ENCODE measurements at regions not wholly inside any gene's neighbourhood (a gene's known extent, or its start where the extent isn't known, plus 50 kb on each side); places are given as distances from the start of the nearest gene placed in this dataset.

DNA sequence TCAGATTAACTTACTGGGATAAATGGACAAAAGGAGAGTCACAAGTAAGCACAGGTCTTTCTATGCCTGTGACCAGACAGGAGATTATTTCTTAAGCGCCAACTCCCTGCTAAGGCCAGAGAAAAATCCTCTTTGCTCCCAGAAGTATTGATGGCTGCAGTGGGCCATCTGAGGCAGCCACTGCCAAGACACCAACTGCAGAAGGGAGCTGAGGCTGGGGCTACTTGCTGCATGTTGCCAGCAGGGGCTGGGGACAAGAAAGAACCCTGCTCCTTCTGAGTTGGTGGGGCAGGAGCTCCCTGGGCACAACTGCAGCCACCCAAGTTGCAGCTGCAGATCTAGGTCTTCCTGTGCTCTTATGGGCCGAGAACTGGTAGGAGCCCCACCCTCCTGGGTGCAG lies 1075.3 kb downstream of the PCDH18 start:
- no peaks in the 10 kb centered on the region for H3K9me3 ChIP-seq
- H3K27ac ChIP-seq: no peak overlapping the region
- DNase-seq (no peak), ATAC-seq (no peak)
- WGBS (ENCODE audit: insufficient coverage, low coverage, low lambda C conversion rate, missing lambda C conversion rate): no CpG with 5 or more reads among the region's 2 CpGs
- no peak for TF ChIP-seq POLR2A (IDR thresholded peaks at IDR 0.05)
- intact Hi-C loops (cut with DNase I): no loop called here
- H3K4me3 ChIP-seq: no peak overlapping the region
- no peaks in the 10 kb centered on the region for H3K27me3 ChIP-seq
- no peaks in the 10 kb centered on the region for H3K36me3 ChIP-seq
- no peaks in the 10 kb centered on the region for H3K4me1 ChIP-seq

DNA sequence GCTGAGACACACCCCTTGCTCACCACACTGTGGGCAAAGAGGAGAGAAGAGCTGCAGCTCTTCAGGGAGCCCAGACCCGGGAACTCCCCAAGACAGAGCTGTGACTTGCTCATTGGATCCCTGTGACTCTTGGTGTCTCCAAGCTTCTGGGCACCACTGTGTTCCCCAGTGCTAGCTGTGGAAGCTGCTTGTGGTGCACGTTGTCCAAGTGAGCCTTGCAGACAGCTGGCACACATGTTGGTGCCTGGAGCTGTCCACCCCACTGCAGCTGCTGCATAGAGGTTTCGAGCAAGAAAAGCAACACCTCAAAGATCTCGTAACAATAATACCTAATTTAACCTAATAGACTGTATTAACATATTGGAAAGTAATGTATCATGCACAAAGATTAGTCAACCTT lies 1089.3 kb downstream of the PCDH18 start:
- WGBS (ENCODE audit: insufficient coverage, low coverage, low lambda C conversion rate, missing lambda C conversion rate): 49% methylated on average over 2 of the region's 4 CpGs
- TF ChIP-seq POLR2A (IDR thresholded peaks at IDR 0.05): no peak
- no peak for TF ChIP-seq CTCF (IDR thresholded peaks at IDR 0.05)
- no peaks in the 10 kb centered on the region for H3K9me3 ChIP-seq
- intact Hi-C loops (cut with DNase I): no loop called here
- H3K27me3 ChIP-seq: no peaks in the 10 kb centered on the region
- ATAC-seq (peak in 1 of 4 donors; percentile 16), DNase-seq (no peak)
- no peaks in the 10 kb centered on the region for H3K4me1 ChIP-seq
- H3K36me3 ChIP-seq: no peaks in the 10 kb centered on the region
- H3K4me3 ChIP-seq: no peak overlapping the region
- no peak overlapping the region for H3K27ac ChIP-seq

DNA sequence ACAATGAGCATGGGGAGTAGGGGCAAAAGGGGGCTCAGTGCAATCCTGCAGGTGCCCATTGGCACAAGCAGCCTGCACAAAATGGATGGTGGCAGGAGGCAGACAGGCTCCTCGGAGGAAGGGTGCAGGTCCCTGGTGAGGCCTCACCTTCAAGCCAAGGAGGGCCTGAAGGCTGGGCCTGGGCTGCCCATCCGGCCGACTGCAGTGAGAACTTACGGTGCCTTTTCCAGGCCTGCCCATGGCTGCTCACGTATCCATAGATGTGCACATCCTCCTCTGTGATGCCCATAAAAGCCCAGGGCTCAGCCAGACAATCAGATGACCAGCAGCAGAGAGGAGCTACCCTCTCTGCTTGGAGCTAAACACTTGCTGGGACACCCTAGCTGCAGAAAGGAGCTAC lies 1089.8 kb downstream of the PCDH18 start:
- no peak overlapping the region for H3K27ac ChIP-seq
- H3K27me3 ChIP-seq: no peaks in the 10 kb centered on the region
- TF ChIP-seq CTCF (IDR thresholded peaks at IDR 0.05) (no peak), POLR2A (IDR thresholded peaks at IDR 0.05) (no peak)
- H3K36me3 ChIP-seq: no peaks in the 10 kb centered on the region
- DNase-seq (no peak), ATAC-seq (peak in 1 of 4 donors; percentile 40)
- H3K4me3 ChIP-seq: no peak overlapping the region
- H3K4me1 ChIP-seq: no peaks in the 10 kb centered on the region
- WGBS (ENCODE audit: insufficient coverage, low coverage, low lambda C conversion rate, missing lambda C conversion rate): no CpG with 5 or more reads among the region's 5 CpGs
- no peaks in the 10 kb centered on the region for H3K9me3 ChIP-seq
- intact Hi-C loops (cut with DNase I): no loop called here

GRCh38 chr4:136441629-136442282 lies 1090.5 kb downstream of the PCDH18 start:
- TF ChIP-seq CTCF (IDR thresholded peaks at IDR 0.05) (no peak), POLR2A (IDR thresholded peaks at IDR 0.05) (no peak)
- no peaks in the 10 kb centered on the region for H3K36me3 ChIP-seq
- 96% methylated on average over 4 of the region's 7 CpGs for WGBS (ENCODE audit: insufficient coverage, low coverage, low lambda C conversion rate, missing lambda C conversion rate)
- ATAC-seq (peak in 1 of 4 donors; percentile 36), DNase-seq (no peak)
- no peaks in the 10 kb centered on the region for H3K4me1 ChIP-seq
- no peak overlapping the region for H3K4me3 ChIP-seq
- no peaks in the 10 kb centered on the region for H3K9me3 ChIP-seq
- intact Hi-C loops (cut with DNase I): no loop called here
- no peaks in the 10 kb centered on the region for H3K27me3 ChIP-seq
- no peak overlapping the region for H3K27ac ChIP-seq

DNA sequence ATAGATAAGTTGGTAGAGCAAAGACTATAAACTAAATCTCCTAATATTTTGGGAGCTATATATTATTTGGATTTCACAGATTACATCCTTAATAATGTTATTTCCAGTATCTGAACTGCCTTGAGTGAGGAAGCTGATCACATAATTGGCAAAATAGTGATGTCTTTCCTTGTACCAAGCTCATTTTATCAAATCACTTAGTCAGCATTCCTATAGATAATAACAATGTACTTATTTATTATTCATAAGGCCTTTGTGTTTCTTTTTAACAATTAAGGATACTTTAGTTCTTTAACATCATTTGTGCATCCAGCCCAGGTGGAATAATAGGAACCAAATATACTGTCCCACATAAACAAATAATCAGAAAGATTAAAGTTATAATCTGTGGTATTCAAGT lies 1093.6 kb downstream of the PCDH18 start:
- no peak for ATAC-seq
- H3K27ac ChIP-seq: no peak overlapping the region
- no peaks in the 10 kb centered on the region for H3K36me3 ChIP-seq
- DNase-seq: no peak
- H3K27me3 ChIP-seq: no peaks in the 10 kb centered on the region
- no peaks in the 10 kb centered on the region for H3K4me1 ChIP-seq
- H3K9me3 ChIP-seq: no peaks in the 10 kb centered on the region
- intact Hi-C loops (cut with DNase I): no loop called here
- TF ChIP-seq POLR2A (IDR thresholded peaks at IDR 0.05) (no peak), CTCF (IDR thresholded peaks at IDR 0.05) (no peak)
- no peak overlapping the region for H3K4me3 ChIP-seq
